BJ (cell line): ENCODE measurements at regions not wholly inside any gene's neighbourhood (a gene's known extent, or its start where the extent isn't known, plus 50 kb on each side); places are given as distances from the start of the nearest gene placed in this dataset.
"Not testable (repeated sequence)": the region's sequence is repeated elsewhere in the genome, so short reads cannot be mapped to it uniquely, and the experiment has no call there.

ENCODE experiments used
- CTCF ChIA-PET: fragments of 350-600 bp; formaldehyde crosslinking; extraction: SDS; loops from one replicate; lab custom pipeline; 2021; ENCODE audit warnings: antibody characterized with exemption, inconsistent platforms; lab: Yijun Ruan, JAX
- POLR2A ChIA-PET: fragments of 300-600 bp; sonication (Branson Sonifier 250); formaldehyde crosslinking; extraction: SDS; loops from one replicate; lab custom pipeline; 2021; ENCODE audit warnings: antibody characterized with exemption; lab: Charles Lee
- DNase-seq: peaks from one replicate; pipeline ENCODE4 v3.0.0-alpha.2; 2011; ENCODE audit warnings: low read depth
- H3K27me3 ChIP-seq: 2 replicates; pipeline ENCODE4 v1.6.0; 2011; ENCODE audit warnings: low read length; ENCODE audit not compliant: control insufficient read depth, insufficient read depth
- H3K36me3 ChIP-seq: 2 replicates; pipeline ENCODE4 v1.5.1; 2011; ENCODE audit warnings: low read length; ENCODE audit not compliant: control insufficient read depth, insufficient read depth
- H3K4me3 ChIP-seq: 2 replicates; pipeline ENCODE4 v1.5.1; 2011; ENCODE audit warnings: low read depth, mild to moderate bottlenecking, control low read depth, low read length
- CTCF ChIP-seq: IDR thresholded peaks from 2 replicates; pipeline ENCODE4 v1.5.1; 2011; ENCODE audit warnings: low read depth, mild to moderate bottlenecking, control low read depth, inconsistent platforms, low read length, moderate library complexity; ENCODE audit not compliant: insufficient read depth

- H3K36me3 ChIP-seq: no peaks in the 10 kb centered on the region
- H3K27me3 ChIP-seq: no peaks in the 10 kb centered on the region
- no peak for DNase-seq
- TF ChIP-seq CTCF: no peak
- H3K4me3 ChIP-seq: no peak overlapping the region
- POLR2A ChIA-PET: no interaction called here
- CTCF ChIA-PET: no interaction called here
Measured at GRCh38 chr18:37836071-37836970, 270.7 kb upstream of the CELF4 start.

GRCh38 chr18:37832010-37832695 is 266.6 kb upstream of the CELF4 start:
- H3K36me3 ChIP-seq, H3K4me3 ChIP-seq, H3K27me3 ChIP-seq, POLR2A ChIA-PET, DNase-seq, CTCF ChIA-PET: not testable (repeated sequence)

- no peaks in the 10 kb centered on the region for H3K27me3 ChIP-seq
- no peak for TF ChIP-seq CTCF
- POLR2A ChIA-PET: no interaction called here
- CTCF ChIA-PET: no interaction called here
- H3K36me3 ChIP-seq: no peaks in the 10 kb centered on the region
- no peak for DNase-seq
- H3K4me3 ChIP-seq: no peak overlapping the region
Measured at GRCh38 chr18:37812961-37813360, 247.4 kb upstream of the CELF4 start.

GRCh38 chr18:37805773-37806404 is 240.3 kb upstream of the CELF4 start:
- no peak overlapping the region for H3K4me3 ChIP-seq
- TF ChIP-seq CTCF: no peak
- no peaks in the 10 kb centered on the region for H3K36me3 ChIP-seq
- ChIA-PET CTCF (no interaction called here), POLR2A (no interaction called here)
- H3K27me3 ChIP-seq: no peaks in the 10 kb centered on the region
- DNase-seq: no peak

GRCh38 chr18:37796823-37797349 is 231.3 kb upstream of the CELF4 start:
- no peak for TF ChIP-seq CTCF
- CTCF ChIA-PET: no interaction called here
- Histone ChIP-seq H3K27me3 (no peaks in the 10 kb centered on the region), H3K4me3 (no peak overlapping the region), H3K36me3 (no peaks in the 10 kb centered on the region)
- DNase-seq: no peak
- POLR2A ChIA-PET: no interaction called here
